OCI-LY3 (cell line): ENCODE measurements at regions not wholly inside any gene's neighbourhood (a gene's known extent, or its start where the extent isn't known, plus 50 kb on each side); places are given as distances from the start of the nearest gene placed in this dataset.
A peak's percentile ranks its signal among the peaks of the same experiment; 100 is the strongest.

Experiments used
- H2AFZ ChIP-seq: fragments of 200-600, 300-600 bp; shearing (Covaris generic); 2 replicates; pipeline ENCODE4 v1.6.0; 2014; ENCODE audit warnings: antibody characterized with exemption, low read depth, low read length
- H3K27ac ChIP-seq: fragments of 200-600, 300-600 bp; sonication (generic); 2 replicates; pipeline ENCODE4 v1.5.1; 2014; ENCODE audit warnings: mild to moderate bottlenecking, low read length, moderate library complexity, mixed read lengths
- H3K27me3 ChIP-seq: fragments of 200-600, 300-600 bp; sonication (generic); 2 replicates; pipeline ENCODE4 v1.6.1; 2014; ENCODE audit warnings: low read depth, low read length, mixed read lengths
- H3K36me3 ChIP-seq: fragments of 200-600, 300-600 bp; sonication (generic); replicated peaks from 2 replicates; pipeline ENCODE3; 2014; ENCODE audit warnings: low read depth, low read length, mixed read lengths
- H3K4me1 ChIP-seq: fragments of 300-600, 200-600 bp; sonication (generic); 2 replicates; pipeline ENCODE4 v1.6.1; 2014; ENCODE audit warnings: low read length, mixed read lengths
- H3K4me2 ChIP-seq: fragments of 200-600, 300-600 bp; sonication (generic); 2 replicates; pipeline ENCODE4 v1.6.1; 2014; ENCODE audit warnings: low read length, mixed read lengths
- H3K4me3 ChIP-seq: fragments of 300-600, 200-600 bp; sonication (generic); 2 replicates; pipeline ENCODE4 v1.5.1; 2014; ENCODE audit warnings: antibody characterized with exemption, mild to moderate bottlenecking, low read length, moderate library complexity
- H3K79me2 ChIP-seq: fragments of 300-600, 200-600 bp; shearing (Covaris generic); 2 replicates; pipeline ENCODE4 v1.6.1; 2014; ENCODE audit warnings: mild to moderate bottlenecking, low read length, mixed read lengths
- H3K9ac ChIP-seq: fragments of 300-600, 200-600 bp; shearing (Covaris generic); 2 replicates; pipeline ENCODE4 v1.6.0; 2014; ENCODE audit warnings: mild to moderate bottlenecking, low read length, moderate library complexity
- H3K9me3 ChIP-seq: fragments of 200-600, 300-600 bp; shearing (Covaris generic); 2 replicates; pipeline ENCODE4 v1.6.1; 2014; ENCODE audit warnings: low read length, mixed read lengths; ENCODE audit not compliant: insufficient read depth
- H4K20me1 ChIP-seq: fragments of 200-600, 300-600 bp; sonication (generic); 2 replicates; pipeline ENCODE4 v1.6.1; 2016; ENCODE audit warnings: low read length, mixed read lengths; ENCODE audit not compliant: insufficient read depth
- EZH2phosphoT487 ChIP-seq: fragments of 200-600 bp; shearing (Covaris generic); IDR thresholded peaks from 2 replicates; pipeline ENCODE4 v1.6.1; 2018; ENCODE audit warnings: antibody characterized with exemption, mixed run types, low read depth
- TF ChIP-seq, protein P1 (sequence below): fragments of 200-600, 300-600 bp; sonication (generic); IDR thresholded peaks from 2 replicates; pipeline ENCODE4 v1.5.1; 2014; ENCODE audit warnings: antibody characterized with exemption, low read length, low read depth

DNA sequence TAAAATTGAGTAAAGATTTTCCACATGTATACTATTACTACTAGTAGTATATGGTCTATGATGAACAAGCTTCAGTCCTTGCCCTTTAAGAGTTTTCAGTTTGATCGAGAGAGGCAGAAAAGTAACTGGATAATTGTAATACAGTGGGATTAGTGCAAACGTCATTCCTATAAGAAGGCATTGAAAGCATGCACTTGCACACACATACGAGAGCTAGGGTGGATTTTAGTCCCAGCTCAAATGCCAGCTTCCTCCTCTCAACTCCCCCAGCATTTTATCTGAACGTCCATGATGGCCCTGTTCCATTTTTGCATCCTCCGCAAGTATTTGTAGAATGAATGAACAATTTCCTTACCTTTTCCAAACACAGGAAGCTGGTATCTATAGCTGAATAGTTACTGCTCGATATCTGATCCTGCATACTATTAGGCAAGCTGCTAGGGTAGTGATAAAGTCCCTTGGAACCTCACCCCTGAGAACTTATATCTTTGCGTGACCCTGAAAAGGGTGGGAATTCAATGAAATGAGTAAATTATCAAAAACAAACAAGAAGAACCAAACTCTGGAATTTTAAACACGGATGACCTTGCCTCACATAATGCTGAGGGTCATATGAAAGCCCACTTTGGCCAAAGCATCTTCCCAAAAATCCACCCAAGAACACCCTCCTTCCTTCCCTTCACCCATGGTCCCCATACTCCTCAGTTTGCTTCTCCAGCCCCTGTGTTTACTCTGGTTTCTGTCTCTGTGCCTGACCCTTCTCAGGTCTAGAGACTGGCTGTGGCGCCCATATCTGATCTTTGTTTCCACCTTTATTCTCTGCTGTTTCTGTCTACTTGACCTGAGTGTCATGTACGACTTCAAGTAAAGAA lies 60.5 kb downstream of the TMEM100 start:
- no peak overlapping the region for H2AFZ ChIP-seq
- H4K20me1 ChIP-seq, result no peaks in the 10 kb centered on the region
- peak overlapping the region; percentile 32 for H3K4me2 ChIP-seq
- no peaks in the 10 kb centered on the region for H3K27me3 ChIP-seq
- no peak for TF ChIP-seq EZH2phosphoT487
- TF ChIP-seq, protein P1, sequence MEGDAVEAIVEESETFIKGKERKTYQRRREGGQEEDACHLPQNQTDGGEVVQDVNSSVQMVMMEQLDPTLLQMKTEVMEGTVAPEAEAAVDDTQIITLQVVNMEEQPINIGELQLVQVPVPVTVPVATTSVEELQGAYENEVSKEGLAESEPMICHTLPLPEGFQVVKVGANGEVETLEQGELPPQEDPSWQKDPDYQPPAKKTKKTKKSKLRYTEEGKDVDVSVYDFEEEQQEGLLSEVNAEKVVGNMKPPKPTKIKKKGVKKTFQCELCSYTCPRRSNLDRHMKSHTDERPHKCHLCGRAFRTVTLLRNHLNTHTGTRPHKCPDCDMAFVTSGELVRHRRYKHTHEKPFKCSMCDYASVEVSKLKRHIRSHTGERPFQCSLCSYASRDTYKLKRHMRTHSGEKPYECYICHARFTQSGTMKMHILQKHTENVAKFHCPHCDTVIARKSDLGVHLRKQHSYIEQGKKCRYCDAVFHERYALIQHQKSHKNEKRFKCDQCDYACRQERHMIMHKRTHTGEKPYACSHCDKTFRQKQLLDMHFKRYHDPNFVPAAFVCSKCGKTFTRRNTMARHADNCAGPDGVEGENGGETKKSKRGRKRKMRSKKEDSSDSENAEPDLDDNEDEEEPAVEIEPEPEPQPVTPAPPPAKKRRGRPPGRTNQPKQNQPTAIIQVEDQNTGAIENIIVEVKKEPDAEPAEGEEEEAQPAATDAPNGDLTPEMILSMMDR, result no peak
- no peak overlapping the region for H3K27ac ChIP-seq
- no peak overlapping the region for H3K9ac ChIP-seq
- H3K36me3 ChIP-seq, result no peaks in the 10 kb centered on the region
- H3K4me3 ChIP-seq, result no peak overlapping the region
- peaks cover 39% of the 10 kb centered on the region for H3K4me1 ChIP-seq
- H3K79me2 ChIP-seq, result no peaks in the 10 kb centered on the region
- no peaks in the 10 kb centered on the region for H3K9me3 ChIP-seq

DNA sequence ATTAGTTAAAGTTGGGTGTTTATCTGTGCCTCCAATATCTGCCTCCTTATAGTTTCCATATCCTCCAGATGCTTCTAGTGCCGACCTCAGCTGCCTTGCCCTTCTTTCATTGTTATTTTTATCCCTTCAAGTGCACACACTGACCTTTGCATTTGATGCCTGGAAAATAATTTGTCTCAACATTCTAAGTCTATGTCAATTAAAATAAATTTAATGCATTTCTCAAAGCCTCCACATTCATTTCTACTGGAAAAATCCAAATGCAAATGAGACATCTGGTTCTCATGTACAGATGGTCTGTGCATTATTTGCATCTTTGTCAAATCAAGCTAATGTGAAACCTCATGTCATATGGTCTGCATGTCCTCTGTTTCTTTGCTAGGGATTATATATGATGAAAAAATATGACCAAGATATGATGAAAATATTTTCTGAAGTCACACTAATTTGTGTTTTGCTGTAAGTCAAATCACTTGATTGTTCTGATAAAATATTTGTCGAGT lies 61.4 kb downstream of the TMEM100 start:
- H3K9me3 ChIP-seq, result no peaks in the 10 kb centered on the region
- H3K27ac ChIP-seq, result no peak overlapping the region
- H4K20me1 ChIP-seq, result no peaks in the 10 kb centered on the region
- TF ChIP-seq, protein P1, result no peak
- TF ChIP-seq EZH2phosphoT487, result no peak
- H3K4me1 ChIP-seq, result peaks cover 39% of the 10 kb centered on the region
- H3K9ac ChIP-seq, result no peak overlapping the region
- H3K36me3 ChIP-seq, result no peaks in the 10 kb centered on the region
- H3K79me2 ChIP-seq, result no peaks in the 10 kb centered on the region
- no peak overlapping the region for H3K4me3 ChIP-seq
- peaks cover 3% of the 10 kb centered on the region; the same call in 1 of the 2 replicates for H3K27me3 ChIP-seq
- no peak overlapping the region for H2AFZ ChIP-seq
- peak overlapping the region; percentile 32 for H3K4me2 ChIP-seq

DNA sequence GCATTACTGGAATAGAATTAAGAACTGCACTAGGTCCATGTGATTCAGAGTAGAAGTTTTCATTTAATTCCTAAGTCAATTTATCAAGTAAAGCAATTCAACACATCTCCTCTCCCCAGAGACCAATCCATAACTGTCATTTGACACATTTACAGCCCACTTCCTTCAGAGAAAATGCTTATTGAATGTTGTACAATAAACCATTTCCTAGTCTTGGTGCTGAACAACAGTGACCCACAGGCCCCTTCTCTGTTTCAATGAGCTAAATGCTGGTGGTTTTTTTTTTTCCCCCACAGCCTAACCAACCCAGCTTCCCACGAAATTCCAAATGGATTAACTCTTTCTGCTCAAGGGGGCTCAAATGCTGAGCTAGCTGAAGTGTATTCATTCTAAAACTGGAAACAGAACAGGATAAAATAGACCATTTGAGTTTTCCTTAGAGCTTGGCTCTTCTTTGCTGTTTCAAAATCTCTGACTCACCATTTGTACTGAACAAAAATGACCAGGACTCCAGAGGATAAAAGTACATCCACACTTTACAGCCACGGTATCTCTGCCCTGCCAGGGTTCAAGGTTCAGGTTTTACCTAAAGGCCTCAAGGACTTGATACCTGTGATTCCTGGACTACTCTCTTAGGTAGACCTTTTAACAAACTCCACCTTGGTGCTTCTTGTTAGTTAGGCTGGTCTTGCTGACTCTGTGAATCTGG lies 62.3 kb downstream of the TMEM100 start:
- Histone ChIP-seq H3K79me2 (no peaks in the 10 kb centered on the region), H3K4me1 (peaks cover 39% of the 10 kb centered on the region), H4K20me1 (no peaks in the 10 kb centered on the region), H3K9ac (no peak overlapping the region), H3K4me3 (no peak overlapping the region), H3K27ac (no peak overlapping the region), H3K27me3 (peaks cover 11% of the 10 kb centered on the region; the same call in 1 of the 2 replicates), H3K4me2 (no peak overlapping the region), H3K9me3 (no peaks in the 10 kb centered on the region), H2AFZ (no peak overlapping the region), H3K36me3 (no peaks in the 10 kb centered on the region)
- TF ChIP-seq, protein P1, result no peak
- no peak for TF ChIP-seq EZH2phosphoT487

DNA sequence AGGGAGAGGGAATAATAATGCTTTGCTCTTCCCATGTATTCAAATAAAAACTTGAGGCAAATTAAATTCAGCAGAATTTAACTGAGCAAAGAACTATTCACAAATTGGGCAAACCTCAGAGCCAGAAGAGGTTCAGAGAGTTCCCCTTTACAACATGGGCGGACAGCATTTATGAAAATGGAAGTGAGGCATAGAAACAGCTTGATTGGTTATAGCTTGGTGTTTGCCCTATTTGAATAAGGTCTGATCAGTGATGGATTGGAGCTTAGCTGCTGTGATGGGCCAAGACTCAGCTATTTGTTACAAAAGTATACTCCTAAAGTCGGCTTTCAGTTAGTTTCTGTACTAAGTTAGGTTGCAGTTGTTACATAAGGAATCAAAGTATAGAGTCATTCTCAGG lies 63.0 kb downstream of the TMEM100 start:
- no peak overlapping the region for H2AFZ ChIP-seq

More for the DNA sequence above, 63.0 kb downstream of the TMEM100 start:
- Histone ChIP-seq H3K9ac (no peak overlapping the region), H3K4me1 (peaks cover 35% of the 10 kb centered on the region), H3K27me3 (peaks cover 11% of the 10 kb centered on the region; the same call in 1 of the 2 replicates), H3K36me3 (no peaks in the 10 kb centered on the region), H3K79me2 (no peaks in the 10 kb centered on the region), H3K4me2 (no peak overlapping the region), H3K9me3 (no peaks in the 10 kb centered on the region), H3K4me3 (no peak overlapping the region), H4K20me1 (no peaks in the 10 kb centered on the region), H3K27ac (no peak overlapping the region)
- no peak for TF ChIP-seq EZH2phosphoT487
- TF ChIP-seq, protein P1, result no peak
